ENCODE measurements at regions not wholly inside any gene's neighbourhood (a gene's known extent, or its start where the extent isn't known, plus 50 kb on each side); places are given as distances from the start of the nearest gene placed in this dataset.

- POLR2A ChIA-PET: interaction anchor here (0.5 kb wide), 1 partner anchor 20 kb away, joined by 6 read pairs; no protein-coding TSS in a partner anchor
- Mint-ChIP-seq H3K36me3 (no peaks in the 10 kb centered on the region), H3K27me3 (ENCODE audit: low read depth) (no peaks in the 10 kb centered on the region), H3K4me1 (peaks cover 6% of the 10 kb centered on the region), H3K27ac (no peak overlapping the region), H3K9me3 (peaks cover 11% of the 10 kb centered on the region), H3K4me3 (no peak overlapping the region)
- CTCF ChIA-PET: interaction anchor here (1.5 to 4.9 kb wide), 3 partner anchors 14 to 527 kb away, joined by 5 to 59 read pairs (median 5); no protein-coding TSS in a partner anchor
- no peak for ATAC-seq
- TF ChIP-seq SMAD3 (CRISPR knock-in tag; IDR thresholded peaks at IDR 0.05; ENCODE audit: borderline replicate concordance) (no peak), ATF6 (CRISPR knock-in tag; IDR thresholded peaks at IDR 0.05) (no peak), TEAD4 (CRISPR knock-in tag; IDR thresholded peaks at IDR 0.05) (no peak), ZNF138 (CRISPR knock-in tag; conservative IDR thresholded peaks at IDR 0.05) (no peak), ZSCAN18 (CRISPR knock-in tag; IDR thresholded peaks at IDR 0.05) (no peak), RELA (CRISPR knock-in tag; IDR thresholded peaks at IDR 0.05; ENCODE audit: borderline replicate concordance) (no peak), PREB (CRISPR knock-in tag; IDR thresholded peaks at IDR 0.05; ENCODE audit: borderline replicate concordance) (no peak), CREM (CRISPR knock-in tag; IDR thresholded peaks at IDR 0.05) (no peak), ZNF232 (CRISPR knock-in tag; IDR thresholded peaks at IDR 0.05) (no peak), FOXP4 (CRISPR knock-in tag; IDR thresholded peaks at IDR 0.05) (no peak), RORB (CRISPR knock-in tag; IDR thresholded peaks at IDR 0.05) (no peak), ZBTB43 (CRISPR knock-in tag; IDR thresholded peaks at IDR 0.05) (no peak), OVOL2 (CRISPR knock-in tag; IDR thresholded peaks at IDR 0.05; ENCODE audit: borderline replicate concordance) (no peak), ATF1 (CRISPR knock-in tag; IDR thresholded peaks at IDR 0.05) (no peak), JUN (CRISPR knock-in tag; IDR thresholded peaks at IDR 0.05) (no peak), MXD4 (CRISPR knock-in tag; IDR thresholded peaks at IDR 0.05; ENCODE audit: borderline replicate concordance) (no peak)
- no peak for DNase-seq (ENCODE audit: low spot score)
These were observed 213.1 kb downstream of the MSX2 start for GRCh38 chr5:174937201-174938123.

Measured in WTC11 (cell line).